Colonic mucosa (tissue), 4 donors: ENCODE measurements at regions not wholly inside any gene's neighbourhood (a gene's known extent, or its start where the extent isn't known, plus 50 kb on each side); places are given as distances from the start of the nearest gene placed in this dataset.

ENCODE experiments used
- DNase-seq: peaks from one replicate; pipeline ENCODE4 v3.0.0-alpha.2; 2020
- H3K27ac ChIP-seq: fragments of 200-600 bp; one replicate; pipeline ENCODE4 v1.8.0; 2021
- H3K27me3 ChIP-seq: fragments of 200-600 bp; one replicate; pipeline ENCODE4 v1.8.0; 2021
- H3K36me3 ChIP-seq: fragments of 200-600 bp; one replicate; pipeline ENCODE4 v1.8.0; 2021
- H3K4me1 ChIP-seq: fragments of 200-600 bp; one replicate; pipeline ENCODE4 v1.8.0; 2021; ENCODE audit warnings: mild to moderate bottlenecking
- H3K4me3 ChIP-seq: fragments of 200-600 bp; one replicate; pipeline ENCODE4 v1.8.0; 2021
- H3K9ac ChIP-seq, 2 donors: one replicate each; pipeline ENCODE4 v1.7.0; 2013; ENCODE audit warnings: control low read depth in 2 of 2, low read depth in 2 of 2, low read length in 2 of 2
- H3K9me3 ChIP-seq: fragments of 200-600 bp; one replicate; pipeline ENCODE4 v1.8.0; 2021
- intact Hi-C: fragments of 100-400 bp; cut with DNase I; formaldehyde crosslinking; loops from one replicate; pipeline ENCODE4 v1.14.1; 2022
- TF ChIP-seq, protein P1 (sequence below): fragments of 200-600 bp; IDR thresholded peaks from one replicate; pipeline ENCODE4 v1.8.0; 2022; ENCODE audit warnings: antibody characterized with exemption, mild to moderate bottlenecking
- donor health status: healthy.
- donor health status: DM: no; HTN: no; CAD: no.
- donor health status: DM: no; HTN: no; CAD: no.

DNA sequence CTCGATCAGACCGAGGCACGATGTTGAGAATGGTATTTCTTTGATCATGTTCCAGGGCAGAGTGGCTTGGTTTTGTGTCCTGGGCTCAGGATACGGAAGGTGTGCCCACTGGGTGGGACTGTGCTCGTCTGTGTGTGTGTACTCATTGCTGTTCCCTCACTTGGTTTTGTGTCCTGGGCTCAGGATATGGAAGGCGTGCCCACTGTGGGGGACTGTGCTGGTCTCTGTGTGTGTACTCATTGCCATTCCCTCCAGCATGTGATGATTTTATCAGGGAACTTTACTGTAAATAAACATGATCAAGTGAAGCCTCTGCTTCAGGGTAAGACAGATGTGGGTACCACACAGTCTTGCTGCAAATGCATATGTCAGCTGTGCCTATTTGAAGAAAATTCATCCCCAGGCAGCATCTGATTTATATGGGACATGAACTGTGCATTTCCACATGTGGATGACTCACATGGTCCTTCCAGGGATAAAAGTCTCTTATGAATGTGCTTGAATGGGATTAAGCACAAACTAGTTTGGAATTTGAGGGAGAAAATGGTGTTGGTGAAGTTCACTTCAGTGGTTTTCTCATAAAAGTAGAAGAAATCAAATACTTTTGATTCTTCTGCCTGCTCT lies 274.3 kb downstream of the QKI start:
- no peak overlapping the region for H3K9ac ChIP-seq
- no peaks in the 10 kb centered on the region for H3K9me3 ChIP-seq
- H3K27ac ChIP-seq, result no peak overlapping the region
- no peak for DNase-seq
- H3K27me3 ChIP-seq, result no peaks in the 10 kb centered on the region
- intact Hi-C loops, result no loop called here
- no peaks in the 10 kb centered on the region for H3K4me1 ChIP-seq
- no peaks in the 10 kb centered on the region for H3K36me3 ChIP-seq
- TF ChIP-seq, protein P1, sequence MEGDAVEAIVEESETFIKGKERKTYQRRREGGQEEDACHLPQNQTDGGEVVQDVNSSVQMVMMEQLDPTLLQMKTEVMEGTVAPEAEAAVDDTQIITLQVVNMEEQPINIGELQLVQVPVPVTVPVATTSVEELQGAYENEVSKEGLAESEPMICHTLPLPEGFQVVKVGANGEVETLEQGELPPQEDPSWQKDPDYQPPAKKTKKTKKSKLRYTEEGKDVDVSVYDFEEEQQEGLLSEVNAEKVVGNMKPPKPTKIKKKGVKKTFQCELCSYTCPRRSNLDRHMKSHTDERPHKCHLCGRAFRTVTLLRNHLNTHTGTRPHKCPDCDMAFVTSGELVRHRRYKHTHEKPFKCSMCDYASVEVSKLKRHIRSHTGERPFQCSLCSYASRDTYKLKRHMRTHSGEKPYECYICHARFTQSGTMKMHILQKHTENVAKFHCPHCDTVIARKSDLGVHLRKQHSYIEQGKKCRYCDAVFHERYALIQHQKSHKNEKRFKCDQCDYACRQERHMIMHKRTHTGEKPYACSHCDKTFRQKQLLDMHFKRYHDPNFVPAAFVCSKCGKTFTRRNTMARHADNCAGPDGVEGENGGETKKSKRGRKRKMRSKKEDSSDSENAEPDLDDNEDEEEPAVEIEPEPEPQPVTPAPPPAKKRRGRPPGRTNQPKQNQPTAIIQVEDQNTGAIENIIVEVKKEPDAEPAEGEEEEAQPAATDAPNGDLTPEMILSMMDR, result no peak
- H3K4me3 ChIP-seq, result no peak overlapping the region

DNA sequence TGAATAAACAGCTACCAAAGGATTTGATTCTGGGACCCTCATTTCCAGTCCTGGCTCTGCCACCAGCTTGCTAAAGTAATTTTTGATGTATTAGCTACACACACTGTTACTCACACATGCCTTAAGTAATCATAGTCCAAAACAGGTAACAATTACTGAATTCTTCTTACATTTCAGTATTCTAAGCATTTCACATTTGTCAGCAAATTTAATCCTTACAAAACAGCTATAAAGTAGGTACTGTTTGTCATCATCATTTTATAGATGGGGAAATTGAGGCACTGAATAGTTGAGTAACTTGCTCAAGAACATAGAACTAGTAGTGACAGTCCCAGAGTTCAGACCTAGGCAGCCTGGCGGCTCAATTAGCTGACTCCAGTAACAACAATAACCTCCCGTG lies 272.6 kb downstream of the QKI start:
- Histone ChIP-seq H3K4me1 (no peaks in the 10 kb centered on the region), H3K9me3 (no peaks in the 10 kb centered on the region), H3K9ac (no peak overlapping the region), H3K36me3 (no peaks in the 10 kb centered on the region), H3K27me3 (no peaks in the 10 kb centered on the region), H3K4me3 (no peak overlapping the region), H3K27ac (no peak overlapping the region)
- intact Hi-C loops, result no loop called here
- TF ChIP-seq, protein P1, result no peak
- DNase-seq, result no peak

GRCh38 chr6:163686301-163686700 lies 271.8 kb downstream of the QKI start:
- no peak overlapping the region for H3K9ac ChIP-seq
- intact Hi-C loops, result no loop called here
- TF ChIP-seq, protein P1, result no peak
- H3K4me3 ChIP-seq, result no peak overlapping the region
- no peaks in the 10 kb centered on the region for H3K4me1 ChIP-seq
- no peak for DNase-seq
- no peaks in the 10 kb centered on the region for H3K27me3 ChIP-seq
- H3K27ac ChIP-seq, result no peak overlapping the region
- no peaks in the 10 kb centered on the region for H3K36me3 ChIP-seq
- H3K9me3 ChIP-seq, result no peaks in the 10 kb centered on the region

DNA sequence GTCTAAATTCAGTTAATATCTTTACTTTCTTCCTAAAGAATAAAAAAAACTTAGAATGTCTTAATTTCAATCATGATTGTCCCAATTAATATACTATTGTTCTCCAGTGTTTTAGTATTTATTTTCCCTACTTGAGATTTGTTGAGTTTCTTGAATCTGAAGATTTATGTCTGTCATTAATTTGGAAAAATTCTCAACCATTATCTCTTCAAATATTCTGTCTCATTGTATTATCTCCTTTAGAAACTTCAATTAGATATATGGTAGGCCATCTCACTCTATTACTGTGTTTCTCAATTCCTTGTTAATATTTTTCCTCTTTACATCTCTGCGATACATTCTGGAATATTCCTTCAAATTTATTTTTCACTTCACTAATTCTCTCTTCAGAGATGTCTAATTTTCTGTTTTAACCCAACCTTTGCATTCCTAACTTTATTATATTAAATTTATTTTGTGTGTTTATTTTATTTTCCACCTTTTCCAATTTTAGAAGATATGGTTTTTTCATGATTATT lies 268.6 kb downstream of the QKI start:
- H3K9me3 ChIP-seq, result no peaks in the 10 kb centered on the region
- no peak for DNase-seq
- H3K4me3 ChIP-seq, result no peak overlapping the region
- H3K4me1 ChIP-seq, result no peaks in the 10 kb centered on the region
- no peak overlapping the region for H3K9ac ChIP-seq
- TF ChIP-seq, protein P1, result no peak
- no peaks in the 10 kb centered on the region for H3K36me3 ChIP-seq
- intact Hi-C loops, result no loop called here
- H3K27ac ChIP-seq, result no peak overlapping the region
- H3K27me3 ChIP-seq, result no peaks in the 10 kb centered on the region

GRCh38 chr6:163679753-163680152 lies 265.2 kb downstream of the QKI start:
- TF ChIP-seq, protein P1, result no peak
- intact Hi-C loops, result no loop called here
- Histone ChIP-seq H3K9ac (no peak overlapping the region), H3K36me3 (no peaks in the 10 kb centered on the region), H3K4me1 (no peaks in the 10 kb centered on the region), H3K9me3 (no peaks in the 10 kb centered on the region), H3K4me3 (no peak overlapping the region), H3K27ac (no peak overlapping the region), H3K27me3 (no peaks in the 10 kb centered on the region)
- DNase-seq, result no peak
